ENCODE measurements at regions not wholly inside any gene's neighbourhood (a gene's known extent, or its start where the extent isn't known, plus 50 kb on each side); places are given as distances from the start of the nearest gene placed in this dataset.
"Not testable (repeated sequence)": the region's sequence is repeated elsewhere in the genome, so short reads cannot be mapped to it uniquely, and the experiment has no call there.

DNA sequence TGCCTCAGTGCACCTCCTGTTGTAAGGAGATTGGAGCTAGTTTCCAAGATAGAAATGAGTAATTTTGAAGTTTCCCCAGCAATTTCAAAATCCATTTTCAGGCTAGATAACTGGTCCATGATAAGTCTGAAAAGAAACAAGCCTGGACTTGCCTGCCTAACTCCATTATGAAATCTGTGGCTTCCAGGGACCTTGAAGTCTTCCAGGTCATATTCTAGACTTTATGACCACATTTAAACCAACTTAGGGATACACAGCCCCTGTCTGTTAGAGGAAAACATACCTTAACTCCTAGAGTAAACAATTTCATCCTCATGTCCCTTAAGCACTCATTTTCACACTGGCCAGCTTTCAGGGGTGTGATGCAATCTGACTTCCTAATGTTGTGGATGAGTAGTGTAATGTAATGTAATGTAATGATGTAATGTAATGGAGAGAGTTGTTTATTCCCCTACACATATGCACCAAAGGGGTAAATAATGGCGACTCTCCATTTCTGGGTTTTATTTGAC, 96.7 kb upstream of the FAM20A start:
- no peak for DNase-seq

DNA sequence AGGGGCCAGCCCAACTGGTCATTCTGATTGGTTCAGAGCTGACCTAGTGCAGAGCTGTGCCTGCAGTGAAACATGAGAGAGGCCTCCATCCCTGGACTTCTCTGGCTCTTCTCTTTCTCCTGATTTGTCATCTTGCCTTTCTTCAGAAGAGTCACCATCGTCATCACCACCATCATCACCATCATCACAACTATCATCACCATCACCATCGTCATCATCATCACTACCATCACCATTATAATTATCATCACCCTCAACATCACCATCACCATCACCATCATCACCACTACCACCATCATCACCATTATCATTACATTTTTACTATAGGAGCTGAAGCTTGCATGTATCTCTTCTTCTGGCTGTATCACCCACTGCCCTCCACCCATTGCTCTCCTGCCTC, 94.5 kb upstream of the FAM20A start:
- no peak for DNase-seq

DNA sequence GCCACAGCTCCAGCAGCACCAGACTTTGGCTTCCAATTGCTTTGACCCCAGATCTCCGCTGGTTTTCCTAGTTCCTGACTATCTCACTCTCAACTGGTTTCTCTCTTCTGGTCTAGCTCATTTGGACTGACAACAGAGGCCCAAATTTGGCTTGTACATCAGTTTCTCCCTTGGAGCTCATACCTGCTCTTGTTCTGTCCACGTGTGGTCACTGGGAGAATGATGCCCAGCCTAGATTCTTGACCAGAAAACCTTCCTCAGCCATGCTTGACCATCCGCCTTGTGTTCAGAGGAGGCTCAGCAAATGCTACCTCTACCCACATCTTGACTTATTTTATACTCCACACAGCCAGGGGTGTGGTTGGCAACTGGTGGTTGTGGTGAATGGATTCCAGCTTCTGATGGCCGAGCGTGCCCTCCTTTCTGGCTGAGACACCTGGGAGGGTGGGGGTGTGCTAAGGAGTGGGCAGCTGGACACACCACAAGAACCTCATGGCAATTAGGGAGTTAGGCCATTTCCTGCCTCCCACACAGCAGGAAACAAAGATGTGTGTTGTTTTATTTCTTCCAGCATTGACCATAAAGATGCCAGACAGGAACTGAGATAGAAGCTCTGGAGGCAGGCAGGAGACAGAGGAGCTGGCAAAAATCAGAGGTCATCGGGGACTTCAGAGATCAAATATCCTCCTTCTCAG, 93.8 kb upstream of the FAM20A start:
- DNase-seq: no peak

DNA sequence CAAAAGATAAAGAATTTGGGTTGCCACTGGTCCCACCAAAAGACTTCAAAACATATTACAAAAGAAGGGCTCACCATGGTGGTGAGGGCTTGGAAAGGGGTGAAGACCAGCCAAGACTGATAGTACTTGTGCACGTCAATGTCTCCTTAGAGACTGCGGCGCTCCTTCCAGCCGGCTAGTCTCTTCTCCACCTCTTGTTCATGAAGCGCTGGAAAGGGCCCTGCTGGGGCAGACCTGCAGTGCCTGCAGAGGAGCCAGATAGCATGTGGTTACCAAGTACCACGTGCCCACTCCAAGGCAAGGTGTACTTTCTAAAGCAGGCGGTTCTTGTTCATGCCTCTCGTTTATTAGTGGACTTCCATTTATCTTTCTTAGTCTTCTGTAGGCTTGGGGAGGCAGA, 92.7 kb upstream of the FAM20A start:
- DNase-seq: no peak

DNA sequence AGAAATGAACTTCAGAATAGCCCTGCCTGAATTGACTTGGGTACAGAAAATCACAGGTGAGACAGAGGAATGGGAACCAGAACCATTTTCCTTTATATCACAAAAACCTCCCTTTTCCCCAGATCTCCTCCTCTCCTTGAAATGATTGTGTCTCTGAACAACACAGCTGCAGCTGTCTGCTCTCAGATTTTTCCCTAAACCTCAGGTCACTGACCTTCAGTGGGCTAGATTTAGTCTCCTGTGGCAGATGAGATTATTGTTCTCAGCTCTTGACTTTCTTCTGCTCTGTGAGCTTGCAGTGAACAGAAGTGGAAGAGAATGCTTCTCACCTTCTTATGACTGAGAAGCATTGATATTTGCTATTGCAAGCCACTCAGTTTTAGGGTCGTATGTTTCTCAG, 92.3 kb upstream of the FAM20A start:
- no peak for DNase-seq

DNA sequence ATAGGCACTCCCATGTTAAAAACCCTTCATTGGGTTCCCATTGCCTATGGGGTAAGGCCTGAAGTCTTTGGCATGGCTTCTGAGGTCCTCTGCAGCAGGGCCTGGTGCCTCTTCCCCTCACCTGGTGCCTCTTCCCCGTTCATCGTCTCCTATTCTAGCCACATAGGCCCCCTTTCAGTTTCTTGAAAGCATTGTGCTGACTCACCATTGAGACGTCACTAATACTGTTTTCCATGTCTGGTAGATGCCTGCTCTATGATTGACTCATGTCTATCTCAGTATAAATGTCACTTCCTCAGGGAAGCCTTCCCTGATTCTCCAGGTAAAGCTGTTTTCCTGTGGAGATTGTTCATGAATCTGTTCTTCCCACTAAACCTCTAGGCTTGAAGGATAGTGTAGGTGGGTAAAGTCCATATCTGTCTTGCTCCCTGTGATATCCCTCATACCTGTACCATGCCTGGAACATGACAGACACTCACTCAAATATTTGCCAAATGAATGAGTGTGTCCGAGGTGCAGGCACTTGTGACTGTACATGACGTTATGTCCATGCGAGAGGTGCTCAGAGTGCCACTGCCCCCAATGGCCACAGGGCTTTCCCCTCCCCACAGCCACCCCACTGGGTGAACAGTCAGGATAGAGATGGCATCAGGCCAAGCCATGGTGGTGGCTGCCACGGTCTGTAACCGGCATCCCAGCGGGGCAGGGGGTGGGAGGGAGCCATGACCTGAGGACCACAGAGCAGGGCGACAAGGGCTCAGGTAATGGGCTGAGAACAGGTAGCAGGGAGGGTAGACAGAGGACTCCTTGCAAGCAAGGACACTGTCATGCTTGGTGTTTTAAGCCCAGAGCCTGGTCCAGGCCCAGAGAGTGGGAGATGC, 85.2 kb upstream of the FAM20A start:
- DNase-seq: no peak

DNA sequence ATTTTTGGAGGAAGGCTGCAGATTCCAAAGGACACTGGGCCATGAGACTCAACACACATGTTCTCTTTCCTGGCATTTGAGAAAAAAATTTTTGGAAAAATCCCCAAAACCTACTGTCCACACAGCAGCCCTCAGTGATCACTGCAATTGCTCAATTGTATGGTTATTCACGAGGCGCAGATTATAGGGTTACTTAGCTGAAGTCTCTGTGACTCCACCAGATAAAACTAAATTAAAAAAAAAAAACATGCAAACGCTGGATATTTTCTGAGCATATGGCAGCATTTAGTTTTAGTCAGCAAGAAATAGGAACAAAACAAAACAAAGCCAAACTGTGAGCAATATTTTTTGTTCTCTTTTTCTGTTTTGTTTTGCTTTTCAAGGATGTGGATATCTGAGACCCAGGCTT, 83.8 kb upstream of the FAM20A start:
- no peak for DNase-seq

DNA sequence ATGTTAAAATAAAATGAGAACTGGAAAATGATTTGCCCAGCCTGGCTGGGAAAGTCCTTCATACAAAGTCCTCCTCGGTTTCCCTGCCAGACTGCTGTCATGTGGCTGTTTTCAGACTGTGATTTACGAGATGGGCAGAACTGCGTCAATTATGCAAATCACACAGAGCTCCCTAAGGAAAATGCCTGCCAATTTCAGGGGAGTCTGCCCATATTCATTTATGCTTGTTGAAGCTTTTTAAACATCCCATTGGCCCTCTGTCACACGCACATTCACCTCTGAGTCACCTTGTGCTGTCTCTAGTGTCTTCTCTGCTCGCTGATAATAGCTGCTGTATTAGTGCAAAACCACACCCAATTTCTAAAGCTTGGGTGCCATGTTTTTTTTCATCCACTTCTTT, 81.7 kb upstream of the FAM20A start:
- DNase-seq: no peak

DNA sequence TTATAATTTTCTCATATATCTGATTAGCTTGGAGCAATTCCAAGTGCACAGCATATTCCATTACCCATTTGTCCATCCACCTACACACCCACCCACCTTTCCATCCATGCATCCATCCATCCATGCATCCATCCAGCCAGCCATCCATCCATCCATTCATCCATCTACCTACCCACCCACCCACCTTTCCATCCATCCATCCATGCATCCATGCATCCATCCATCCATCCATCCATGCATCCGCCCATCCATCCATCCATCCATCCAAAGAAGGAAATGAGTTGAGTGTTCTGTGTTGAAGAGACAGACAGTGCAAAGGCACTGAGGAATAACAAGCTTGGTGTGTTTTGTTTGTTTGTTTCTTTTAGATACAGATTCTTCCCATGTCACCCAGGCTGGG, 78.7 kb upstream of the FAM20A start:
- no peak for DNase-seq

DNA sequence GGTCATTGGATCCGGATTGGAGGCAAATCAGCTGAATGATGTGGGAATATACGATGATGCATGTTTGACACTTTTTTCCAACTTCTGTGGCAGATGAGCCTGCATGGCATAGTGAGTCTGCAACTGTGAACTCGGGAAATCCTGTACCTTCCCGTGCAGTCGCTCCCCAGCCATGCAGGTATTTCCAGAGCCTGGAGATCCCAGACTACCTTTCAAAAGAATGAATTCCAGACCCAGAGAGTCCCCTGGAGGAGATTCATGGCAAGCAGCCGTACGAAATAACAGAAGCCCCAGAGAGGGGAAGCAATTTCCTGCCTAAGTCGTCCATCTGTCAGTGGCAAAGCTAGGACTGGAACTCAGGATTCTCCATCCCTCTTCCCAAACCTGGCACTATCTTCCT, 75.7 kb upstream of the FAM20A start:
- no peak for DNase-seq

DNA sequence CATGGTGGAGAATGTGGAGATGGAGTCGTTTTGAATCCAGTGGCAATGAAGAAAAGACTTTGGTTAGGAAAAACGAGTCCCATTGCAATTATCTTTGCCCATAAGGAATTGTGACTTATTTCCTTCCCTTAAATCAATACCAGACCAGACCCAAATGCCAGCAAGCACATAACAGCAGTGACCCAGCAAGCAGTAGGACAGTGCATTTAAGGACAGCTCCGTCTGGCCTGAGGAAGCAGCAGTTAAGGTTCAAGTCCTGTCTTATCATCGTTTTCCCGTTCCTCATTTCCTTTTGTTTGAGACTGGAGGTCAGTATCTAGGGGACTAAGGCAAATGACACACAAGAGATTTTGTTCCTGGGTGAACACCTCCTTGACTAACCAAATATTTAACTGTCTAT, 74.6 kb upstream of the FAM20A start:
- no peak for DNase-seq

DNA sequence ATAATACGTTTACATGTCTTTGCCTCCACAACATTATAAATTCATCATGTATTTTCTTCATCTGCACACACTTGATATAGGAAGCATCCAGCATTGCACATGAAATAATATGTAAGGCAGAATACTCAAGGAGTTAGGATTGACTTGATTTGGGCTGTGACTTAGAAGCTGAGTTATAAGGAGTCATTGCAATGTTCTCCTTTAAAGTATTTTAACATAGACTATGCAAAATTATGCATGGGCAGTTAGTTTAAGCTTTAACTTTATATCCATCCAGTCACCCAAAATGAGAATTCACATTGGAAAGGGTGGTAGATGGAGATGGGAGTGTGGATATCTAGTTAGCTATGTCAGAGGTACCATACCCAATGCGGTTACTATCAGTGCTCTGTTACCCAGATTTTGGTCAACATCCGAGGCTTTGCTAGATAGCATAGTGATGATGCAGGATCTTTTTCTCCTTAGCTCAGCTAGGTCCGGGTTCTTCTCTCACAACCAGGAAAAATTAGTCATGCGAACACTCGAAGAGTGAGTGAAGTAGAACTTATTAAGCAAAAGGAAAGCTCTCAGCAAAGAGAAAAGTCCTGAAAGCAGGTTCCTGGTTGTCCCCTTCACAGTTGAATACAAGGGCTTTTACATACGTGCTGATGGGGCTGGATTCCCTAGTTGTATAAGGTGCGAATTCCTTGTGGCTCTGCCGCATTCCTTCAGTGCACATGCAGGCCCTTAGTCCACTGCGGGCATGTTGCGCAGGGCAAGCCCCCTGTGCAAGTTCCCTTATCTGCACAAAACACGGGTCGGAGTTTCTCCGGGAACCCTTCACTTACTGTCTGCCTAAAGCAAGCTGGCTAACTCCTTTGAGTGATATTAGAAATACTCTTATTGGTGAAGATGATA, 73.1 kb upstream of the FAM20A start:
- no peak for DNase-seq

DNA sequence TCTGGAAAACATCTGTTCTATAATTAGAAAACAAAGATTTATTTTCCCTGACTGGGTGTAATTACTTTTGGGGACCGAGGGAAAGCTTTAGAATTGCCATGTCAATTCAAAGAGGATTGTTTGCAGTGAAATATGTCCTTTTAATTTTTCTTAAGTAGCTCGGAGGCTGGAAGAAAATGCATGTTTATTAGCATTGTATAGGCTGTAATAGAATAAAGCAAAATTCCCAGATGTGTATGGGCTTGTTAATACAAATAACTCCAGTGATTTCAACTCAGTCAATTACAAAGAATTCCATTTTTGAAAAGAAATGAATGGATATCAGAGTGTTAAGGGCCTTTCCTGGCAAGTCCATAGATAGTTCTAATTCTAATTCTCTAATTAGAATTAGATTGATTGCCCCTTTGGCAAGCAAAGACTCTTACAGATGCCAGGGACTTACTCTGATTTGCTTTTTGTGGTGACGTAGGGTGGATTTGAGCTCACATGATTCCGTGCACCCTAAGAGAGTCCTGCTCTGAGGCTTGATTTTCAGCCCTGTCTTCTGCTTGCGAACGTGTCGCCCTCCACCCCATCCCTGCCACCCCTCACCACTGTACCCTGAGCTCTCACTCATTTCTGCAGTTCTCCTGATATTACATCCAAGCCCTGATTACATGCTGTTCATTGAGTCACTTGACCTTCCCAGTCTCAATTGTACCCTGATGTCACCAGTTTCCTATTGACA, 70.0 kb upstream of the FAM20A start:
- DNase-seq: no peak

DNA sequence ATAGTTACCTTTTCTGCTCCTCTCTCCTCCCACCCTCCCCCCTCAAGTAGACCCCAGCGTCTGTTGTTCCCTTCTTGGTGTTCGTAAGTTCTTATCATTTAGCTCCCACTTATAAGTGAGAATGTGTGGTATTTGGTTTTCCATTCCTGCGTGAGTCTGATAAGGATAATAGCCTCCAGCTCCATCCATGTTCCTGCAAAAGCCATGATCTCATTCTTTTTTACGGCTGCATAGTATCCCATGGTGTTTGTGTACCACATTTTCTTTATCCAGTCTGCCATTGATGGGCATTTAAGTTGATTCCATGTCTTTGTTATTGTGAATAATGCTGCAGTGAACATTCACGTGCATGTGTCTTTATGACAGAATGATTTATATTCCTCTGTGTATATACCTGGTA, 65.3 kb upstream of the FAM20A start:
- DNase-seq: not testable (repeated sequence)

DNA sequence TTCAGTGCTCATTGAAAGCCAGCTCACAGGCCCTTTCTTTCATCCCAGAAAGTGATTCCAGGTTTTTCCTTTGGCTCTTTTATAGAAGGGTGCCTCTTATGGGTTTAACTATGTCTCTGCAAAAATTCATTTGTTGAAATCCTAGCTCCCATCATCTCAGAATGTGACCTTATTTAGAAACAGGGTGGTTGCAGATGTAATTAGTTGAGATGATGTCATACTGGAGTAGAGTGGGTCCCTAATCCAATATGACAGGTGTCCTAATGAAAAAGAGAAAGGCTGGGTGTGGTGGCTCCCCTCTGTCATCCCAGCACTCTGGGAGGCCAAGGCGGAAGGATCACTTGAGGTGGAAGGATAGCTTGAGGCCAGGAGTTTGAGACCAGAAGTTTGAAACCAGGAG, 64.2 kb upstream of the FAM20A start:
- DNase-seq: no peak

DNA sequence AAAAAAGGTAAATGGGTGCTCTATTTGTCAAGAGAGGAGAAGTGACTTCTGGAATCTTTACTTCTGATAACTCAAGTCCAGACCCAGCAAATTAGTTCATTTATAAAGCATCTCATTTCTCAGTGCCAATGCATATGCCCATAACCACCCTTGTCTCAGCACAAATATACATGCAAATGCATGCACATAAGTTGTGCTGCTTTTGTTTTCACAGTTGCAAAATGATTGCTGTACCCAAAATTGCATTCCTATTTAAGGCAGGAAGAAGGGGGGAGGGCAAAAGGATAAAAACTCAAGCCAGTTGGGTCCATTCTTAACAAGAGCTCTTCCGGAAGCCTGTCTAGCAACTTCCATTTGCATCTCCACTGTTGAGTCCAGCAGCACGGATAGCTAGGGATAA, 61.3 kb upstream of the FAM20A start:
- DNase-seq: no peak

DNA sequence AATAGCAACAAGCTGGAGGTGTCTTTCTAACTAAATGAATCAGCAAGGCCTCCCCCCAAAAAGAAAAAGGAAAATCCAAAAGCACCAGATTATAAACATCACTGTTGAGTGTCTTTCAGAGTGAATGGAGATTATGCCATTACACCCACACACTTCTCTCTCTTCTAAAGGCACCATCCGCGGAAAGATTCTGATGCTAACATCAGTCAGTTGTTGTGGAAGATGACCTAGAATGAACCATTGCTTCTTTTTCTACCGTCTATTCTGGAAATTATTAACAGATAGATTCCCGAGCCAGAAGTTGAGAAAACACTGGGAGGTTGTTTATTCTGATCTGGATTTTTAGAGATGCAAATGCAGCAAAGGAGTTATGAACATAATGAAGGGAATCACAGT, 60.9 kb upstream of the FAM20A start:
- DNase-seq: no peak

DNA sequence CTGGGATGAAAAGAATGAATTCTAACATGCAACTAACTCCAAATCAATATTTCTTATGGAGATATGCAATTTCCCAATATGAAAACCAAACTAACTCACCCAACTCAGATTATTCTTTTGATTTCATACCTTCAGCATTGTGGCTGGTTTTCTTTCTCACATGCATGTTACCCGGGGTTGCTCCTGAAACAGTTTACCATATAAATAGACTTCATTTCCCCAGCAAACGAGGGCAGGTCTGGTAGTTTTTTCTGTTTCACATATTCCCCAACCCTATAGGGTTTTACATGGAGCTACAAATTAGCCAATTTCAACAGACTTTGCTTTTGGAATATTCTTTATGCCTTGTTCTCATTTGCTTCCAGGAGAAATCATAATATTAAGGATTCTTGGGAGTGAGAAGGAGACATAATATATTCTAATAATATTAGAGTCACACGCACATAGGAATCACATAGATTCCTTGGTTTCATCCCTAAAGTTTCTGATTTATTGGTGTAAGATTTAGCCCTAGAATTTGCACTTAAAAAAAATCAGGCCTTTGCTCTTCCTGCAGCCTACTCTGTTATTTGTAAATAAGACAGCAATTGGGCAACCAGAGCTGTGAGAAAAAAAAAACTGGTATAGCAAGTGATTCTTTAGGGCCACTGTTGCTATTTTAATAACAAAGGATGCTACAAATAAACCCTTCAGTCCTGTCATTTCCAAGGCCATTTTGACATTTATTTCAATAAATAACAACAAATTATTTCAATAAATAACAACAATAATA, 60.3 kb upstream of the FAM20A start:
- no peak for DNase-seq

DNA sequence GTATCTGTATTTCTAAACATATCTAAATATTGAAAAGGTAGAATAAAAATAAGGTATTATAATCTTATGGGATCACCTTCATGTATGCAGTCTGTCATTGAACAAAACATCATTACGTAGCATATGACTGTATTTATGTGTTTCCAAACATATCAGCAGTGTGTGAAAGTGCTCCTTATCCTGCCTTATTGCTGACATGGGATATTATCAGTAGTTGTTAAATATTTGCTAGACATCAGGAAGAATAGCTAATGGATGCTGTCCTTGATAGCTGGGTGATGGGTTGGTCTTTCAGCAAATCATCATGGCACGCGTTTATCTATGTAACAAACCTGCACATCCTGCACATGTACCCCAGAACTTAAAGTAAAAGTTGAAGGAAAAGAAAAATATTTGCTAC, 59.1 kb upstream of the FAM20A start:
- no peak for DNase-seq

DNA sequence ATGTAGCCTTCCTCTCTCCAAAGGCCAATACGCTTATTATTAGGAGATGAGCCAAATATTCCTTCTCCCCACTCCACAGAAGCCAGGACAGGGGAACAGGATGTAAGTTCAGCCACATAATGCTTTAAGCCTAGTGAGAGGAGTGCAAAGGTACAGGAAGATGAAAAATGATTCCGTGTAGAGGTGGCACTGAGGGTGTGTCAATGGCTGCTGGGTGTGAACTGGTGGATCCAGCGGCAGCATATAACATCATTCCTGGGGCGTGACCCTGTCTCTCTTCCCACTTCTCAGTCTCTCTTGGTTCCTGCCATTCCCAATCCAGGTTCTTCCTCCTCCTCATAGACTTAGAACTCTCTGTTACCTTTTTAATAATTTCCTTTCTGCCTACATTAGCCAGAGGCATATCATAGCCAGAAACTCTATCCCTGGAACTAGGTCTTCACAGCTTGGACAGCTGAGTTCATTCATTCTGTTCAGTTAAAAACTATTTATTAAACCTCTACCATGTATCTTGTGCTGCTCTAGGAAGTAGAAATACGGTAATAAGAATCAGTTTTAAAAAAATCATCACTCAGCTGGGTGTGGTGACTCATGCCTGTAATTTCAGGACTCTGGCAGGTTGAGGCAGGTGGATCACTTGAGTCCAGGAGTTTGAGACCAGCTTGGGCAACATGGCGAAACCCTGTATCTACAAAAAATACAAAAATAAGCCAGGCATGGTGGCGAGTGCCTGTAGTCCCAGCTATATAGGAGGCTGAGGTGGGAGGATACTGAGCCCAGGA, 58.0 kb upstream of the FAM20A start:
- no peak for DNase-seq

DNA sequence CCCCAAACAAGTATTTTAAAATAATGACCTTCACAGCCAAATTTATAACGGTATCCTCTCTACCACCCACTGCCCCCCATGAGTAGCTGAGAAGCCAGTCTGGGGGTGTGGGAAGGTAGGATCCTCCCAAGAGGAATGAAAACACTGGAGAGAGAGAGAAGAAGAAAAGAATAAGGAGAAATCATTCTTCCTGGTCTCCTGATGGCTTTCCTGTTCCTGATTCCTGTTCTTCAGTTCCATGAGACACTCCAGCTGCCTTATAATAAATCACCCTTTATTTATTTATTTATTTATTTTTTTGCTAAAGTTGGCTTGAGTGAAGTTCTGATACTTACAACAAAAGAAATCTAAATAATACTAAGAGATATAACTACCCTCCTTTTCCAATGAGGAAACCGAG, 56.4 kb upstream of the FAM20A start:
- DNase-seq: no peak

Measured in NCI-H1694 (cell line).